Body of pancreas (tissue), 4 donors: ENCODE measurements at regions not wholly inside any gene's neighbourhood (a gene's known extent, or its start where the extent isn't known, plus 50 kb on each side); places are given as distances from the start of the nearest gene placed in this dataset.
"Not testable (repeated sequence)": the region's sequence is repeated elsewhere in the genome, so short reads cannot be mapped to it uniquely, and the experiment has no call there.

ENCODE experiments used
- ATAC-seq: fragments of 150-250 bp; one replicate; pipeline ENCODE4 v1.9.1; 2016
- DNase-seq, 4 donors: peaks; one replicate each; pipeline ENCODE4 v3.0.0-alpha.2; 2019
- H3K27ac ChIP-seq, 4 donors: fragments of 200-600 bp; sonication (generic); 1 replicate in 3 of 4; 2 replicates in 1 of 4; pipeline versions ENCODE4 v1.5.1 to v1.6.1; 2016 to 2019; ENCODE audit warnings: mild to moderate bottlenecking in 1 of 4, mixed read lengths in 1 of 4, moderate library complexity in 1 of 4
- H3K27me3 ChIP-seq, 2 donors: fragments of 200-600 bp; sonication (generic); one replicate each; pipeline ENCODE4 v1.6.0; 2016; ENCODE audit warnings: mild to moderate bottlenecking in 1 of 2
- H3K36me3 ChIP-seq, 2 donors: fragments of 200-600 bp; sonication (generic); replicated peaks in 1 of 2; 2 replicates each; pipeline ENCODE4 v1.5.1; 2016; ENCODE audit warnings: low read depth in 2 of 2; ENCODE audit not compliant: insufficient read depth in 1 of 2
- H3K4me1 ChIP-seq: fragments of 200-600 bp; sonication (generic); one replicate; pipeline ENCODE4 v1.6.0; 2016
- H3K4me3 ChIP-seq, 2 donors: fragments of 200-600 bp; sonication (generic); 1 replicate in 1 of 2; 2 replicates in 1 of 2; pipeline ENCODE4 v1.5.1; 2016 to 2019
- H3K9me3 ChIP-seq, 3 donors: fragments of 200-600 bp; sonication (generic); 1 replicate in 2 of 3; 2 replicates in 1 of 3; pipeline ENCODE4 v1.5.1; 2016
- POLR2A ChIP-seq, 3 donors: fragments of 450-650 bp; IDR thresholded peaks; one replicate each; pipeline ENCODE4 v1.6.1; 2016; ENCODE audit warnings: antibody characterized with exemption in 3 of 3, mild to moderate bottlenecking in 2 of 3
- WGBS, 2 donors: methylation state at CpG; one replicate each; pipeline ENCODE4 v1.1.5; 2017; 5-methylcytosine and 5-hydroxymethylcytosine counted together
- intact Hi-C: fragments of 100-400 bp; cut with DNase I; formaldehyde crosslinking; loops from one replicate; pipeline ENCODE4 v1.15.1; 2023
- TF ChIP-seq, protein P1 (sequence below), 7 experiments: fragments of 450-650 bp in 4 of 7; fragments of 200-600 bp in 3 of 7; sonication (generic) in 3 of 7; IDR thresholded peaks; one replicate each; pipeline ENCODE4 v1.5.1; 2016 to 2019; ENCODE audit warnings: antibody characterized with exemption in 7 of 7

- DNase-seq: no peak
- WGBS, 2 donors: 80 to 83% methylated on average over 2 of the region's 2 CpGs
- no peaks in the 10 kb centered on the region for H3K36me3 ChIP-seq
- no peak for TF ChIP-seq POLR2A (IDR thresholded peaks at IDR 0.05)
- TF ChIP-seq, protein P1, sequence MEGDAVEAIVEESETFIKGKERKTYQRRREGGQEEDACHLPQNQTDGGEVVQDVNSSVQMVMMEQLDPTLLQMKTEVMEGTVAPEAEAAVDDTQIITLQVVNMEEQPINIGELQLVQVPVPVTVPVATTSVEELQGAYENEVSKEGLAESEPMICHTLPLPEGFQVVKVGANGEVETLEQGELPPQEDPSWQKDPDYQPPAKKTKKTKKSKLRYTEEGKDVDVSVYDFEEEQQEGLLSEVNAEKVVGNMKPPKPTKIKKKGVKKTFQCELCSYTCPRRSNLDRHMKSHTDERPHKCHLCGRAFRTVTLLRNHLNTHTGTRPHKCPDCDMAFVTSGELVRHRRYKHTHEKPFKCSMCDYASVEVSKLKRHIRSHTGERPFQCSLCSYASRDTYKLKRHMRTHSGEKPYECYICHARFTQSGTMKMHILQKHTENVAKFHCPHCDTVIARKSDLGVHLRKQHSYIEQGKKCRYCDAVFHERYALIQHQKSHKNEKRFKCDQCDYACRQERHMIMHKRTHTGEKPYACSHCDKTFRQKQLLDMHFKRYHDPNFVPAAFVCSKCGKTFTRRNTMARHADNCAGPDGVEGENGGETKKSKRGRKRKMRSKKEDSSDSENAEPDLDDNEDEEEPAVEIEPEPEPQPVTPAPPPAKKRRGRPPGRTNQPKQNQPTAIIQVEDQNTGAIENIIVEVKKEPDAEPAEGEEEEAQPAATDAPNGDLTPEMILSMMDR (IDR thresholded peaks at IDR 0.05): no peak
- ATAC-seq: no peak
- no peaks in the 10 kb centered on the region for H3K9me3 ChIP-seq
- no peak overlapping the region for H3K4me3 ChIP-seq
- H3K4me1 ChIP-seq: no peaks in the 10 kb centered on the region
- no peaks in the 10 kb centered on the region for H3K27me3 ChIP-seq
- intact Hi-C loops: no loop called here
- H3K27ac ChIP-seq: no peak overlapping the region
Measured at GRCh38 chr5:7261900-7262299, 134.0 kb upstream of the ADCY2 start.

- ATAC-seq, intact Hi-C loops: not testable (repeated sequence)
- WGBS, 2 donors: 74 to 83% methylated on average over 4 of the region's 4 CpGs
Measured at GRCh38 chr5:7263398-7264015, 132.4 kb upstream of the ADCY2 start.

GRCh38 chr5:7265776-7266175 lies 130.2 kb upstream of the ADCY2 start:
- H3K4me3 ChIP-seq, ATAC-seq, H3K27ac ChIP-seq, intact Hi-C loops, H3K27me3 ChIP-seq, H3K36me3 ChIP-seq, DNase-seq, H3K9me3 ChIP-seq, H3K4me1 ChIP-seq: not testable (repeated sequence)
- WGBS, 2 donors: 90 to 93% methylated on average over 12 to 13 of the region's 17 CpGs

More at GRCh38 chr5:7263398-7264015, 132.4 kb upstream of the ADCY2 start:
- H3K9me3 ChIP-seq, H3K27me3 ChIP-seq, DNase-seq, H3K4me1 ChIP-seq, H3K27ac ChIP-seq, H3K36me3 ChIP-seq, H3K4me3 ChIP-seq: not testable (repeated sequence)

DNA sequence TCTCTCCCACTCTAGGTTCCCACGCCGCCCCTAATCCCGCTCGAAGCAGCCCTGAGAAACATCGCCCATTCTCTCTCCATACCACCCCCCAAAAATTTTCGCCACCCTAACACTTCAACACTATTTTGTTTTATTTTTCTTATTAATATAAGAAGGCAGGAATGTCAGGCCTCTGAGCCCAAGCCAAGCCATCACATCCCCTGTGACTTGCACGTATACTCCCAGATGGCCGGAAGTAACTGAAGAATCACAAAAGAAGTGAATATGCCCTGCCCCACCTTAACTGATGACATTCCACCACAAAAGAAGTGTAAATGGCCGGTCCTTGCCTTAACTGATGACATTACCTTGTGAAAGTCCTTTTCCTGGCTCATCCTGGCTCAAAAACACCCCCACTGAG lies 127.2 kb upstream of the ADCY2 start:
- DNase-seq, H3K27ac ChIP-seq, intact Hi-C loops, H3K4me1 ChIP-seq, H3K36me3 ChIP-seq, H3K4me3 ChIP-seq, ATAC-seq, H3K9me3 ChIP-seq, H3K27me3 ChIP-seq: not testable (repeated sequence)
- 75 to 81% methylated on average over 4 of the region's 9 CpGs for WGBS, 2 donors

GRCh38 chr5:7269591-7270274 lies 126.2 kb upstream of the ADCY2 start:
- WGBS, 2 donors: 25 to 27% methylated on average over 5 of the region's 5 CpGs
- H3K36me3 ChIP-seq: no peaks in the 10 kb centered on the region
- no peaks in the 10 kb centered on the region for H3K4me1 ChIP-seq
- TF ChIP-seq, protein P1 (IDR thresholded peaks at IDR 0.05): no peak
- no peak for TF ChIP-seq POLR2A (IDR thresholded peaks at IDR 0.05)
- DNase-seq: no peak
- intact Hi-C loops: no loop called here
- no peak for ATAC-seq
- H3K27ac ChIP-seq: no peak overlapping the region
- H3K9me3 ChIP-seq: no peaks in the 10 kb centered on the region
- no peak overlapping the region for H3K4me3 ChIP-seq
- H3K27me3 ChIP-seq: no peaks in the 10 kb centered on the region

DNA sequence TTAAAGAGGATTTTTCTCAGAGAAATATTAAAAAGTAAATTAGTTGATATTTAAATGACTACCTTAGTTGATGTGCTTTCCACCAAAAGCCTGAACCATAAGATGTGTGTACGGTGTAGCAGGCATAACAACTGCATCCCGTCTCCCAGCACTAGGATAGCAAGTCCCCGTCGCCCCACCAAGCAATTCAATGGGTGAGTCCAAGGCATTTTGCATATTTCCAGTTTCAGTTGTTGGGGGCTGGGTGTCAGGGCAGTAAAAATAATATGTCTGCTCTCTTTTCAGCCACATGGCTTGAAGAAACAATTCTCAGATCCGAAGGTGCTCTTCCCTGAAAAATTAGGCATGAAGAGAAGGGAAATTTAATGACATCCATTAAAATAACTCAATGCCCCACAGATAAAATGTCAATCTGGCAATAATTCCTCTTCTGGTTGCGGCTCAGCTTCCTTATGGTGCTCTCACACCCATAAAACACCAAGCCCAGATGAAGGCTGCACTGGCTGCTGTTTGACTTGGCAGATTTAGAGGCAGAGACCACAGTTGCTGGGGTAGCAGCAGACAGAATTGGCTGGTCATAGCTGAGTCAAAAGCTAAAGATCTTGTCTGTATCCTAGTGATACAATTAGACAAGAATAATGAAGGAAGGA lies 124.4 kb upstream of the ADCY2 start:
- Histone ChIP-seq H3K36me3 (no peaks in the 10 kb centered on the region), H3K4me3 (no peak overlapping the region), H3K27me3 (no peaks in the 10 kb centered on the region), H3K4me1 (no peaks in the 10 kb centered on the region), H3K9me3 (no peaks in the 10 kb centered on the region), H3K27ac (no peak overlapping the region)
- WGBS, 2 donors: 66 to 80% methylated on average over 6 of the region's 6 CpGs
- TF ChIP-seq, protein P1 (IDR thresholded peaks at IDR 0.05): no peak
- TF ChIP-seq POLR2A (IDR thresholded peaks at IDR 0.05): no peak
- intact Hi-C loops: no loop called here
- ATAC-seq (no peak), DNase-seq (no peak)
